GM23338 (cell line): ENCODE measurements at regions not wholly inside any gene's neighbourhood (a gene's known extent, or its start where the extent isn't known, plus 50 kb on each side); places are given as distances from the start of the nearest gene placed in this dataset.
"Not testable (repeated sequence)": the region's sequence is repeated elsewhere in the genome, so short reads cannot be mapped to it uniquely, and the experiment has no call there.

Source experiments
- ATAC-seq: fragments of 200-7000 bp; cut with Tn5 transposase; 3 replicates; pipeline ENCODE4 v1.9.1; 2020
- DNase-seq: peaks from one replicate; pipeline ENCODE4 v3.0.0-alpha.2; 2015; ENCODE audit warnings: low spot score
- H2AFZ ChIP-seq: fragments of 200-600 bp; sonication (generic); 2 replicates; pipeline ENCODE4 v1.8.0; 2016; ENCODE audit warnings: antibody characterized with exemption, mild to moderate bottlenecking, moderate library complexity
- H3F3A ChIP-seq: fragments of 200-600 bp; sonication (generic); replicated peaks from 2 replicates; pipeline ENCODE4 v1.8.0; 2017; ENCODE audit warnings: antibody characterized with exemption, mixed run types, low read depth
- H3K27ac ChIP-seq: fragments of 200-600 bp; sonication (generic); 2 replicates; pipeline ENCODE4 v1.6.1; 2016; ENCODE audit warnings: low read depth
- H3K27me3 ChIP-seq: fragments of 200-600 bp; sonication (generic); 2 replicates; pipeline ENCODE4 v1.8.0; 2016; ENCODE audit warnings: mild to moderate bottlenecking, mixed run types, moderate library complexity; ENCODE audit not compliant: insufficient read depth
- H3K36me3 ChIP-seq: fragments of 200-600 bp; sonication (generic); 2 replicates; pipeline ENCODE4 v1.8.0; 2016; ENCODE audit warnings: mild to moderate bottlenecking; ENCODE audit not compliant: insufficient read depth
- H3K4me1 ChIP-seq: fragments of 200-600 bp; sonication (generic); 2 replicates; pipeline ENCODE4 v1.8.0; 2016; ENCODE audit warnings: mild to moderate bottlenecking, moderate library complexity; ENCODE audit not compliant: insufficient read depth
- H3K4me2 ChIP-seq: fragments of 200-600 bp; sonication (generic); 2 replicates; pipeline ENCODE4 v1.7.1; 2017; ENCODE audit warnings: mixed run types
- H3K4me3 ChIP-seq: fragments of 200-600 bp; sonication (generic); 2 replicates; pipeline ENCODE4 v1.6.1; 2016; ENCODE audit warnings: mixed run types
- H3K79me2 ChIP-seq: fragments of 200-600 bp; sonication (generic); replicated peaks from 2 replicates; pipeline ENCODE4 v1.8.0; 2017; ENCODE audit warnings: mild to moderate bottlenecking; ENCODE audit not compliant: insufficient read depth
- H3K9me2 ChIP-seq: fragments of 200-600 bp; sonication (generic); 2 replicates; pipeline ENCODE4 v1.8.0; 2017; ENCODE audit not compliant: insufficient read depth
- H4K20me1 ChIP-seq: fragments of 200-600 bp; sonication (generic); replicated peaks from 2 replicates; pipeline ENCODE4 v1.8.0; 2017; ENCODE audit warnings: mild to moderate bottlenecking; ENCODE audit not compliant: insufficient read depth
- H3K27ac Mint-ChIP-seq: 2 replicates; pipeline ENCODE4 v1.8.0; 2020; ENCODE audit warnings: inconsistent platforms, mild to moderate bottlenecking, moderate library complexity, mixed read lengths
- H3K27me3 Mint-ChIP-seq: 3 replicates; pipeline ENCODE4 v1.8.0; 2022; ENCODE audit warnings: low read depth, mild to moderate bottlenecking, moderate library complexity, mixed read lengths, inconsistent platforms; ENCODE audit not compliant: insufficient read depth, poor library complexity
- H3K36me3 Mint-ChIP-seq: 3 replicates; pipeline ENCODE4 v1.8.0; 2021; ENCODE audit warnings: low read depth, mild to moderate bottlenecking, inconsistent platforms, moderate library complexity, mixed read lengths
- H3K4me1 Mint-ChIP-seq: 3 replicates; pipeline ENCODE4 v1.8.0; 2020; ENCODE audit warnings: mild to moderate bottlenecking, inconsistent platforms, mixed read lengths
- H3K4me3 Mint-ChIP-seq: 3 replicates; pipeline ENCODE4 v1.8.0; 2021; ENCODE audit warnings: moderate library complexity, mild to moderate bottlenecking, inconsistent platforms, mixed read lengths
- H3K9me3 Mint-ChIP-seq: 3 replicates; pipeline ENCODE4 v1.8.0; 2020; ENCODE audit warnings: moderate library complexity, mild to moderate bottlenecking, inconsistent platforms, mixed read lengths
- CREB1 ChIP-seq: fragments of 250-450 bp; sonication (Bioruptor Pico); IDR thresholded peaks from 2 replicates; pipeline ENCODE4 v1.5.0; 2020; ENCODE audit warnings: low read depth, mild to moderate bottlenecking, moderate library complexity
- EZH2 ChIP-seq: fragments of 200-600 bp; sonication (generic); IDR thresholded peaks from one replicate; pipeline ENCODE4 v1.8.0; 2017; ENCODE audit warnings: antibody characterized with exemption, mild to moderate bottlenecking, low read depth; ENCODE audit not compliant: unreplicated experiment
- EZH2phosphoT487 ChIP-seq: fragments of 200-600 bp; sonication (generic); IDR thresholded peaks from one replicate; pipeline ENCODE4 v1.8.1; 2018; ENCODE audit warnings: antibody characterized with exemption; ENCODE audit not compliant: unreplicated experiment
- REST ChIP-seq: IDR thresholded peaks from one replicate; pipeline ENCODE4 v1.6.1; 2018; ENCODE audit warnings: antibody characterized with exemption; ENCODE audit not compliant: unreplicated experiment
- ZNF114 ChIP-seq: fragments of 250-450 bp; sonication (Bioruptor Pico); IDR thresholded peaks from 2 replicates; pipeline ENCODE4 v1.5.0; 2020; ENCODE audit warnings: mild to moderate bottlenecking, moderate library complexity
- TF ChIP-seq, protein P1 (sequence below), 2 experiments: fragments of 200-600 bp in 1 of 2; sonication (generic) in 1 of 2; conservative IDR thresholded peaks; 2 replicates each; pipeline versions ENCODE4 v1.5.1 to v1.6.1; 2016 to 2017; ENCODE audit warnings: antibody characterized with exemption in 2 of 2, low read depth in 2 of 2, mild to moderate bottlenecking in 2 of 2, moderate library complexity in 1 of 2

DNA sequence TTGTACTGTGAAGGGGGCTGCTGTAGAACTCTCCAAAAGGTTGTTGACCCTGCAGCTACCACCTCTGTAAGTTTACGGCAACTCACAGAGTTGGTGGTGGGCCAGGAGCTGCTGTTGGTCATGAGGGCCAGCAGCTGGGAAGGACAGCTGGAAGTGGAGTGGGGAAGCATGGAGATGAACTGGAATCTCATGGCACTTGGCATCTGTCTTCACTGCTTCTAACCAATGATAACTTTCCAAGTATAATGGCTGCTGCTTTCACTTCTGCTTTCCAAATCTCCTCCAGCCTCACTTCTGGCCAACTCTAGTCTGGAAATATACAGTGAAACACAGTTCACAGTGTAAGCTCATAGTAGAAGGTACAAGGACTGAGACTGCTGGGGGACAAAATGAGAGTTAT lies 126.5 kb upstream of the INTU start (continued):
- TF ChIP-seq REST (no peak), EZH2phosphoT487 (no peak), ZNF114 (CRISPR knock-in tag) (no peak)
- TF ChIP-seq, protein P1, sequence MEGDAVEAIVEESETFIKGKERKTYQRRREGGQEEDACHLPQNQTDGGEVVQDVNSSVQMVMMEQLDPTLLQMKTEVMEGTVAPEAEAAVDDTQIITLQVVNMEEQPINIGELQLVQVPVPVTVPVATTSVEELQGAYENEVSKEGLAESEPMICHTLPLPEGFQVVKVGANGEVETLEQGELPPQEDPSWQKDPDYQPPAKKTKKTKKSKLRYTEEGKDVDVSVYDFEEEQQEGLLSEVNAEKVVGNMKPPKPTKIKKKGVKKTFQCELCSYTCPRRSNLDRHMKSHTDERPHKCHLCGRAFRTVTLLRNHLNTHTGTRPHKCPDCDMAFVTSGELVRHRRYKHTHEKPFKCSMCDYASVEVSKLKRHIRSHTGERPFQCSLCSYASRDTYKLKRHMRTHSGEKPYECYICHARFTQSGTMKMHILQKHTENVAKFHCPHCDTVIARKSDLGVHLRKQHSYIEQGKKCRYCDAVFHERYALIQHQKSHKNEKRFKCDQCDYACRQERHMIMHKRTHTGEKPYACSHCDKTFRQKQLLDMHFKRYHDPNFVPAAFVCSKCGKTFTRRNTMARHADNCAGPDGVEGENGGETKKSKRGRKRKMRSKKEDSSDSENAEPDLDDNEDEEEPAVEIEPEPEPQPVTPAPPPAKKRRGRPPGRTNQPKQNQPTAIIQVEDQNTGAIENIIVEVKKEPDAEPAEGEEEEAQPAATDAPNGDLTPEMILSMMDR (conservative IDR thresholded peaks at IDR 0.05; ENCODE audit: low read depth in 2 of 2), result no peak

DNA sequence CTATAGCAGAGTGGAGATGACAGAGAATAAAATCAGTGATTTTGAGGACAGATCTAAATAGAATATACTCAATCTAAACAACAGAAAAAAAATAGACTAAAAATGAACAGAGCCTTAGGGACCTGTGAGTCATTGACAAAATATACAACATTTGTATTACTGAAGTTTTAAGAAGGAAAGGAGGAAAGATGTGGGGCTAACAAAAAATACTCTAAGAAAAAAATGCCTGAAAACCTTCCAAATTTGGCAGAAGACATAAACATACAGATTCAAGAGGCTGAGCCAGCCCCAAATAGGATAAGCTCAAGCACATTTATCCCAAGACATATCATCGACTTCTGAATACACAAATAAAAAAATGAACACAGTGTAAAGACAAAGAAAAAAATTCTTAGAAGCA lies 123.6 kb upstream of the INTU start:
- peaks cover 11% of the 10 kb centered on the region for H3K4me1 Mint-ChIP-seq
- peak overlapping the region; percentile 60; the same call in 1 of the 2 replicates for H3K27ac Mint-ChIP-seq
- no peak for TF ChIP-seq EZH2
- no peak for TF ChIP-seq CREB1 (CRISPR knock-in tag)
- TF ChIP-seq REST, result no peak
- no peak for TF ChIP-seq EZH2phosphoT487

GRCh38 chr4:127512672-127513071 lies 120.1 kb upstream of the INTU start:
- not testable (repeated sequence) for H3K4me3 Mint-ChIP-seq, H3K4me3 ChIP-seq, H3F3A ChIP-seq, H4K20me1 ChIP-seq, ATAC-seq, H3K9me3 Mint-ChIP-seq, H3K27ac Mint-ChIP-seq, H3K27me3 ChIP-seq, H3K36me3 ChIP-seq, H3K9me2 ChIP-seq, H3K79me2 ChIP-seq, H3K27me3 Mint-ChIP-seq, H2AFZ ChIP-seq, DNase-seq, H3K27ac ChIP-seq, H3K4me2 ChIP-seq, H3K4me1 ChIP-seq
- Mint-ChIP-seq H3K4me1 (peaks cover 28% of the 10 kb centered on the region), H3K36me3 (peaks cover 15% of the 10 kb centered on the region)

More for the DNA sequence above, 123.6 kb upstream of the INTU start:
- H3K4me2 ChIP-seq, result no peak overlapping the region
- no peaks in the 10 kb centered on the region for H3K79me2 ChIP-seq
- Mint-ChIP-seq H3K36me3 (no peaks in the 10 kb centered on the region), H3K4me3 (no peak overlapping the region), H3K9me3 (no peaks in the 10 kb centered on the region; the same call in 2 of the 3 replicates), H3K27me3 (no peaks in the 10 kb centered on the region)
- no peak overlapping the region for H3K27ac ChIP-seq
- ATAC-seq (no peak), DNase-seq (no peak)
- no peak overlapping the region for H3K4me3 ChIP-seq
- no peaks in the 10 kb centered on the region for H3K36me3 ChIP-seq
- H2AFZ ChIP-seq, result no peak overlapping the region
- peaks cover 5% of the 10 kb centered on the region; the same call in 1 of the 2 replicates for H3K9me2 ChIP-seq
- H3K4me1 ChIP-seq, result no peaks in the 10 kb centered on the region
- no peaks in the 10 kb centered on the region for H3F3A ChIP-seq
- H3K27me3 ChIP-seq, result no peaks in the 10 kb centered on the region
- H4K20me1 ChIP-seq, result no peaks in the 10 kb centered on the region

DNA sequence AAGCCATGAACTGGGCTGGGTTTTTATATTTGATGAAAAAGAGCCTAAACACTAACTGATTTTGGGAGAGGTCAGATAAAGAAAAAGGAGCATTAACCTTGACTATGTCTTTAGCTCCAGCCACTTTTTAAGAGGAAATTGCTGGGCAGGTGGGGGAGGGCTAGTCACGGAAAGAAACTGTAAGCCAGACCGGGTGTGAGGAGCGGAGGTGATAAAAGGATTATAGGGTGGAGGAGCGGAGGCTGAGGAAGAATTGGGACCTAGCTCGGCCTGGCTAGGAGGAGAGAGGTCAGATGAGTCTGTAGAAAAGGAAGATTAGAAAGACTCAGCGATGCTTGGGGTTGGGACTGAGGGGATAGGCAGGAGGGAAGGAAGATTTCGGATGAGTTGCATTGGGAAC lies 117.5 kb upstream of the INTU start:
- H3K4me3 Mint-ChIP-seq, ATAC-seq, H4K20me1 ChIP-seq, H3K27ac Mint-ChIP-seq, H3K27me3 Mint-ChIP-seq, H3K9me3 Mint-ChIP-seq, H3K9me2 ChIP-seq, H3K36me3 ChIP-seq, H3F3A ChIP-seq, DNase-seq, H3K27me3 ChIP-seq, H3K27ac ChIP-seq, H3K79me2 ChIP-seq, H2AFZ ChIP-seq, H3K4me3 ChIP-seq, H3K4me2 ChIP-seq: not testable (repeated sequence)
- peaks cover 15% of the 10 kb centered on the region for H3K36me3 Mint-ChIP-seq
- peaks cover 30% of the 10 kb centered on the region for H3K4me1 ChIP-seq
- peaks cover 37% of the 10 kb centered on the region for H3K4me1 Mint-ChIP-seq
